Stimulated activated CD8-positive, alpha-beta memory T cell treated with anti-CD3 and anti-CD28 coated beads, Interleukin-15, amount 100 ng/mL, for 4 hours (primary cell): ENCODE measurements at regions not wholly inside any gene's neighbourhood (a gene's known extent, or its start where the extent isn't known, plus 50 kb on each side); places are given as distances from the start of the nearest gene placed in this dataset.

Experiments used
- DNase-seq, 2 donors: peaks; one replicate each; pipeline ENCODE4 v3.0.0-alpha.2; 2020; ENCODE audit warnings: low read depth in 2 of 2

GRCh38 chr6:154561750-154562149, 51.3 kb upstream of the CNKSR3 start:
- no peak for DNase-seq

GRCh38 chr6:154565331-154565730, 54.8 kb upstream of the CNKSR3 start:
- no peak for DNase-seq

- DNase-seq, result no peak
These were observed 56.4 kb upstream of the CNKSR3 start for GRCh38 chr6:154566866-154567265.

GRCh38 chr6:154567695-154568220, 57.3 kb upstream of the CNKSR3 start:
- no peak for DNase-seq

GRCh38 chr6:154569156-154569862, 58.8 kb upstream of the CNKSR3 start:
- DNase-seq, result no peak

- no peak for DNase-seq
These were observed 60.0 kb upstream of the CNKSR3 start for GRCh38 chr6:154570505-154570904.

GRCh38 chr6:154572556-154572955, 62.1 kb upstream of the CNKSR3 start:
- no peak for DNase-seq

GRCh38 chr6:154578004-154578559, 67.6 kb upstream of the CNKSR3 start:
- DNase-seq, result no peak

- DNase-seq, result no peak
These were observed 68.6 kb upstream of the CNKSR3 start for GRCh38 chr6:154579046-154579445.

GRCh38 chr6:154579485-154579884, 69.0 kb upstream of the CNKSR3 start:
- no peak for DNase-seq

- no peak for DNase-seq
These were observed 70.1 kb upstream of the CNKSR3 start for GRCh38 chr6:154580397-154581135.

- DNase-seq, result no peak
These were observed 72.2 kb upstream of the CNKSR3 start for GRCh38 chr6:154582696-154583095.

- no peak for DNase-seq
These were observed 73.2 kb upstream of the CNKSR3 start for GRCh38 chr6:154583546-154584188.

- DNase-seq, result no peak
These were observed 80.3 kb upstream of the CNKSR3 start for GRCh38 chr6:154590756-154591155.

GRCh38 chr6:154591234-154591633, 80.7 kb upstream of the CNKSR3 start:
- no peak for DNase-seq

- DNase-seq, result no peak
These were observed 81.8 kb upstream of the CNKSR3 start for GRCh38 chr6:154592199-154592860.

- no peak for DNase-seq
These were observed 82.6 kb upstream of the CNKSR3 start for GRCh38 chr6:154593122-154593521.

GRCh38 chr6:154594496-154595198, 84.2 kb upstream of the CNKSR3 start:
- no peak for DNase-seq

- no peak for DNase-seq
These were observed 85.1 kb upstream of the CNKSR3 start for GRCh38 chr6:154595538-154595937.

- DNase-seq, result no peak
These were observed 85.5 kb upstream of the CNKSR3 start for GRCh38 chr6:154596009-154596408.

GRCh38 chr6:154596701-154597100, 86.2 kb upstream of the CNKSR3 start:
- DNase-seq, result no peak
